T-cell (primary cell): ENCODE measurements at regions not wholly inside any gene's neighbourhood (a gene's known extent, or its start where the extent isn't known, plus 50 kb on each side); places are given as distances from the start of the nearest gene placed in this dataset.

Source experiments
- ATAC-seq, 4 experiments: fragments of 200-7000 bp in 3 of 4; fragments of 150-1000 bp in 1 of 4; cut with Tn5 transposase; replicated peaks in 1 of 4; 1 replicate in 3 of 4; 2 replicates in 1 of 4; pipeline ENCODE4 v1.10.0; 2021; ENCODE audit warnings: moderate library complexity in 3 of 4, mild to moderate bottlenecking in 2 of 4, moderate number of reproducible peaks in 1 of 4
- CTCF ChIA-PET, 2 donors: fragments of 300-600 bp; sonication (Branson Sonifier 250); formaldehyde crosslinking; loops; one replicate each; lab custom pipeline; 2022; ENCODE audit warnings: antibody characterized with exemption in 2 of 2; lab: Charles Lee
- POLR2A ChIA-PET, 2 donors: fragments of 300-600 bp; sonication (Branson Sonifier 250); formaldehyde crosslinking; loops; one replicate each; lab custom pipeline; 2022; ENCODE audit warnings: antibody characterized with exemption in 2 of 2; lab: Charles Lee
- DNase-seq, 35 experiments: peaks; one replicate each; pipeline versions ENCODE4 v3.0.0 to v3.0.0-alpha.2; 2013 to 2023
- H3K27ac ChIP-seq: one replicate; pipeline ENCODE4 v1.5.1; 2013; ENCODE audit warnings: low read length
- H3K27me3 ChIP-seq, 2 experiments: replicated peaks in 1 of 2; 1 replicate in 1 of 2; 2 replicates in 1 of 2; pipeline versions ENCODE4 v1.6.1 to v1.7.0; 2013; ENCODE audit warnings: low read length in 1 of 2, mixed read lengths in 1 of 2; ENCODE audit not compliant: control insufficient read depth in 2 of 2, insufficient read depth in 2 of 2; ENCODE audit errors: extremely low read depth in 1 of 2
- H3K36me3 ChIP-seq, 2 donors: 1 replicate in 1 of 2; 2 replicates in 1 of 2; pipeline versions ENCODE4 v1.6.1 to v1.7.0; 2013; ENCODE audit warnings: low read length in 1 of 2; ENCODE audit not compliant: control insufficient read depth in 2 of 2, insufficient read depth in 1 of 2; ENCODE audit errors: extremely low read depth in 1 of 2
- H3K4me1 ChIP-seq, 2 experiments: 1 replicate in 1 of 2; 2 replicates in 1 of 2; pipeline versions ENCODE4 v1.6.1 to v1.7.0; 2013; ENCODE audit warnings: low read length in 2 of 2, mixed read lengths in 1 of 2; ENCODE audit not compliant: insufficient read depth in 2 of 2, control insufficient read depth in 1 of 2; ENCODE audit errors: extremely low read depth in 1 of 2
- H3K4me3 ChIP-seq, 2 donors: 1 replicate in 1 of 2; 2 replicates in 1 of 2; pipeline versions ENCODE4 v1.5.1 to v1.7.0; 2013; ENCODE audit warnings: mild to moderate bottlenecking in 2 of 2, low read length in 1 of 2, moderate library complexity in 1 of 2; ENCODE audit not compliant: control insufficient read depth in 1 of 2; ENCODE audit errors: extremely low read depth in 1 of 2
- H3K9me3 ChIP-seq: 2 replicates; pipeline ENCODE4 v1.7.0; 2013
- H3K27ac Mint-ChIP-seq, 2 donors: one replicate each; pipeline ENCODE4 v1.8.0; 2020 to 2021; ENCODE audit warnings: mild to moderate bottlenecking in 2 of 2, mixed read lengths in 2 of 2
- H3K27me3 Mint-ChIP-seq, 2 donors: one replicate each; pipeline ENCODE4 v1.8.0; 2021 to 2022; ENCODE audit warnings: mixed read lengths in 2 of 2
- H3K36me3 Mint-ChIP-seq: one replicate; pipeline ENCODE4 v1.8.0; 2021; ENCODE audit warnings: mixed read lengths
- H3K4me1 Mint-ChIP-seq, 3 donors: one replicate each; pipeline ENCODE4 v1.8.0; 2020 to 2022; ENCODE audit warnings: mixed read lengths in 3 of 3, mild to moderate bottlenecking in 1 of 3
- H3K4me3 Mint-ChIP-seq, 3 donors: one replicate each; pipeline ENCODE4 v1.8.0; 2020 to 2022; ENCODE audit warnings: mild to moderate bottlenecking in 3 of 3, mixed read lengths in 3 of 3, moderate library complexity in 3 of 3
- H3K9me3 Mint-ChIP-seq, 3 donors: one replicate each; pipeline ENCODE4 v1.8.0; 2020 to 2022; ENCODE audit warnings: mixed read lengths in 3 of 3
- WGBS: methylation state at CpG from one replicate; pipeline ENCODE4 v1.1.5; 2013; ENCODE audit warnings: missing lambda C conversion rate; ENCODE audit not compliant: insufficient coverage; 5-methylcytosine and 5-hydroxymethylcytosine counted together

GRCh38 chrY:15510288-15510687, 986.0 kb downstream of the NLGN4Y start:
- H3K27me3 Mint-ChIP-seq, result peaks cover 0 to 1% of the 10 kb centered on the region in 2 donors
- POLR2A ChIA-PET, result no interaction called here

GRCh38 chrY:15510984-15511650, 986.8 kb downstream of the NLGN4Y start:
- no peaks in the 10 kb centered on the region for H3K9me3 ChIP-seq
- Mint-ChIP-seq H3K9me3 (no peaks in the 10 kb centered on the region), H3K27me3 (no peaks in the 10 kb centered on the region), H3K27ac (no peak overlapping the region), H3K4me1 (no peaks in the 10 kb centered on the region), H3K36me3 (no peaks in the 10 kb centered on the region), H3K4me3 (no peak overlapping the region)
- no CpG with 5 or more reads among the region's 5 CpGs for WGBS
- H3K27me3 ChIP-seq, result no peaks in the 10 kb centered on the region
- POLR2A ChIA-PET, result no interaction called here
- no peaks in the 10 kb centered on the region for H3K4me1 ChIP-seq
- H3K4me3 ChIP-seq, result no peak overlapping the region
- no peak for ATAC-seq
- no peak for DNase-seq
- H3K27ac ChIP-seq, result no peak overlapping the region
- CTCF ChIA-PET, result no interaction called here
- H3K36me3 ChIP-seq, result no peaks in the 10 kb centered on the region

More at GRCh38 chrY:15510288-15510687, 986.0 kb downstream of the NLGN4Y start:
- H3K27ac Mint-ChIP-seq, result no peak overlapping the region
- WGBS, result no CpG with 5 or more reads among the region's 2 CpGs
- DNase-seq (no peak), ATAC-seq (no peak)
- H3K9me3 Mint-ChIP-seq, result no peaks in the 10 kb centered on the region
- no peaks in the 10 kb centered on the region for H3K9me3 ChIP-seq
- H3K4me1 Mint-ChIP-seq, result no peaks in the 10 kb centered on the region
- CTCF ChIA-PET, result no interaction called here
- no peaks in the 10 kb centered on the region for H3K36me3 ChIP-seq
- H3K4me3 Mint-ChIP-seq, result no peak overlapping the region
- no peaks in the 10 kb centered on the region for H3K4me1 ChIP-seq
- no peak overlapping the region for H3K4me3 ChIP-seq
- H3K36me3 Mint-ChIP-seq, result no peaks in the 10 kb centered on the region
- no peaks in the 10 kb centered on the region for H3K27me3 ChIP-seq
- H3K27ac ChIP-seq, result no peak overlapping the region

- H3K27ac ChIP-seq, result no peak overlapping the region
- Mint-ChIP-seq H3K27ac (no peak overlapping the region), H3K36me3 (no peaks in the 10 kb centered on the region), H3K4me1 (no peaks in the 10 kb centered on the region), H3K27me3 (no peaks in the 10 kb centered on the region), H3K9me3 (no peaks in the 10 kb centered on the region), H3K4me3 (no peak overlapping the region)
- WGBS, result no CpG with 5 or more reads among the region's 5 CpGs
- H3K4me3 ChIP-seq, result no peak overlapping the region
- H3K4me1 ChIP-seq, result no peaks in the 10 kb centered on the region
- no peaks in the 10 kb centered on the region for H3K36me3 ChIP-seq
- ChIA-PET POLR2A (no interaction called here), CTCF (no interaction called here)
- DNase-seq (no peak), ATAC-seq (no peak)
- no peaks in the 10 kb centered on the region for H3K27me3 ChIP-seq
- no peaks in the 10 kb centered on the region for H3K9me3 ChIP-seq
Measured at GRCh38 chrY:15535131-15535530, 1010.8 kb downstream of the NLGN4Y start.

DNA sequence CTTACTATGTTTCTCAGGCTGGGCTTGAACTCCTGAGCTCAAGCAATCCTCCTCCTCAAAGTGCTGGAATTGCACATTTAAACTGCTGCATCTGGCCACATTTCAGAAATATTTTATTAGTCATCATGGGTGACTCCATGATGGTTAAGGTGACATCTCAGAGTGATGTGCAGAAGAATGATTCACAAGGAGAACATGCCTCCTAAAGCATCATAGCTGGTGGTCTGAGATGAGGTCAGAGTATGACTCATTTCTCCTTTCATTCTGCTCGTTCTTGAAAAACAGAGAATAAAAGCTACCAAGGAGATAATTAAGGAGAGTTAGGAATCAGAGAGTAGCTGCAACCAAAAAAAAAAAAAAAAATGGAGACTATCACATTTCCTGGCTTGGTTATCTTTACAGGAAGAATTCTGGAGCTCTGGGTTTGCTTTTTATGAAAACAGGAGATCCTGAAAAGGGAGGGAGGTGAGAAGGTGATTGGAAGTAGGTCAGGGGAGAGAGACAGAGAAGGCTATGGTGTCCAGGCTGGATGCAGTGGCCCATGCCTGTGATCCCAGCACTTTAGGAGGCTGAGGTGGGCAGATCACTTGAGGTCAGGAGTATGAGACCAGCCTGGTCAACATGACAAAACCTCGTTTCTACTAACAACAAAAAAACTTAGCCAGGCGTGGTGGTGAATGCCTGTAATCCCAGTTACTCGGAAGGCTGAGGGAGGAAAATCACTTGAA, 1011.6 kb downstream of the NLGN4Y start:
- ATAC-seq (no peak), DNase-seq (no peak)
- no peaks in the 10 kb centered on the region for H3K27me3 Mint-ChIP-seq
- Histone ChIP-seq H3K36me3 (no peaks in the 10 kb centered on the region), H3K27me3 (no peaks in the 10 kb centered on the region), H3K9me3 (no peaks in the 10 kb centered on the region), H3K4me1 (no peaks in the 10 kb centered on the region), H3K27ac (no peak overlapping the region), H3K4me3 (no peak overlapping the region)
- no peaks in the 10 kb centered on the region for H3K36me3 Mint-ChIP-seq
- no peaks in the 10 kb centered on the region for H3K9me3 Mint-ChIP-seq
- ChIA-PET POLR2A (interaction anchor here in 1 of 2 donors (0.7 kb wide), 1 partner anchor 111 kb away, joined by 7 read pairs; no protein-coding TSS in a partner anchor), CTCF (interaction anchor here in 1 of 2 donors (0.7 kb wide), 1 partner anchor 1318 kb away, joined by 3 read pairs; no protein-coding TSS in a partner anchor)
- WGBS, result no CpG with 5 or more reads among the region's 4 CpGs
- no peak overlapping the region for H3K27ac Mint-ChIP-seq
- no peak overlapping the region for H3K4me3 Mint-ChIP-seq
- no peaks in the 10 kb centered on the region for H3K4me1 Mint-ChIP-seq

GRCh38 chrY:15540516-15540915, 1016.2 kb downstream of the NLGN4Y start:
- no peak overlapping the region for H3K27ac Mint-ChIP-seq
- ATAC-seq (no peak), DNase-seq (no peak)
- no peak overlapping the region for H3K4me3 Mint-ChIP-seq
- ChIA-PET CTCF (no interaction called here), POLR2A (no interaction called here)
- no peaks in the 10 kb centered on the region for H3K27me3 Mint-ChIP-seq
- H3K4me1 ChIP-seq, result no peaks in the 10 kb centered on the region
- H3K9me3 Mint-ChIP-seq, result no peaks in the 10 kb centered on the region
- H3K4me1 Mint-ChIP-seq, result no peaks in the 10 kb centered on the region
- no peaks in the 10 kb centered on the region for H3K27me3 ChIP-seq
- H3K27ac ChIP-seq, result no peak overlapping the region
- H3K36me3 Mint-ChIP-seq, result no peaks in the 10 kb centered on the region
- no peak overlapping the region for H3K4me3 ChIP-seq
- no peaks in the 10 kb centered on the region for H3K9me3 ChIP-seq
- no peaks in the 10 kb centered on the region for H3K36me3 ChIP-seq

DNA sequence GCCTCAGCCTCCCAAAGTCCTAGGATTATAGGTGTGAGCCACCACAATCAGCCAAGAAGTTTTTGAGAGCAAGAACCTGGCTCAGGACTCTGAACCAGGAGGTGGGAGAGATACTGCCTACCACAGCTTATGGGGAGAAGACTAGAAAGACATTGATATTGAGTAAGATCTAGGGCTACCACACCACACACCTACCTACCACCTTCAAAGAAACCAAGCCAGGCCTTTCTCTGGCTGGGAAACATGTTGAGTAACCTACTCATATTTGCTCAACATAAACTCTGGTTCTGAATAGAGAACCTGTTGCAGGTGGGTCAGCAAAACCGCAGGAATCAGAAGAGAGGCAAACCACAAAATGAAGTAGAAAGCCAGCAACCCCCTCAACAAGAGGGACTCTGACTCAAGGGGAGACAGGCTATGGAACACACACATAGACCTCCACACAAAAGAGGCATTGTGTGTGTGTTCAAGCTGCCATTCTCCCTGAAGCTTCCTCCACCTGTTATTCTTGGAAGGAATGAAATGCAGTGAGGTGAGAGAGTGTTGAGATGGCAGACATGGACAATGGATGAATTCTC, 1021.9 kb downstream of the NLGN4Y start:
- H3K27ac ChIP-seq, result no peak overlapping the region
- Mint-ChIP-seq H3K27ac (no peak overlapping the region), H3K4me3 (no peak overlapping the region), H3K9me3 (no peaks in the 10 kb centered on the region), H3K4me1 (no peaks in the 10 kb centered on the region), H3K27me3 (no peaks in the 10 kb centered on the region), H3K36me3 (no peaks in the 10 kb centered on the region)
- no peaks in the 10 kb centered on the region for H3K27me3 ChIP-seq
- WGBS, result no CpG with 5 or more reads among the region's 1 CpG
- H3K9me3 ChIP-seq, result no peaks in the 10 kb centered on the region
- ChIA-PET POLR2A (no interaction called here), CTCF (no interaction called here)
- H3K4me1 ChIP-seq, result no peaks in the 10 kb centered on the region
- DNase-seq (no peak), ATAC-seq (no peak)
- no peak overlapping the region for H3K4me3 ChIP-seq
- no peaks in the 10 kb centered on the region for H3K36me3 ChIP-seq
